GM21619 (cell line): ENCODE measurements at regions not wholly inside any gene's neighbourhood (a gene's known extent, or its start where the extent isn't known, plus 50 kb on each side); places are given as distances from the start of the nearest gene placed in this dataset.
"Not testable (repeated sequence)": the region's sequence is repeated elsewhere in the genome, so short reads cannot be mapped to it uniquely, and the experiment has no call there.

Source experiments
- ATAC-seq: cut with Tn5 transposase; IDR thresholded peaks from one replicate; pipeline ENCODE4 v1.9.1; 2021; ENCODE audit not compliant: unreplicated experiment

- no peak for ATAC-seq
Observed at GRCh38 chr3:89923921-89924610, 816.6 kb downstream of the EPHA3 start.

- ATAC-seq, result no peak
Observed at GRCh38 chr3:89925976-89926375, 818.6 kb downstream of the EPHA3 start.

- ATAC-seq, result no peak
Observed at GRCh38 chr3:89932882-89933281, 825.5 kb downstream of the EPHA3 start.

- not testable (repeated sequence) for ATAC-seq
Observed at GRCh38 chr3:89944461-89944860, 837.0 kb downstream of the EPHA3 start.

GRCh38 chr3:89946884-89947283 lies 839.5 kb downstream of the EPHA3 start:
- no peak for ATAC-seq

- no peak for ATAC-seq
Observed at GRCh38 chr3:89947337-89947954, 840.0 kb downstream of the EPHA3 start.

- no peak for ATAC-seq
Observed at GRCh38 chr3:89948008-89948407, 840.6 kb downstream of the EPHA3 start.

GRCh38 chr3:89950772-89951171 lies 843.4 kb downstream of the EPHA3 start:
- ATAC-seq, result no peak

- no peak for ATAC-seq
Observed at GRCh38 chr3:89954137-89954536, 846.7 kb downstream of the EPHA3 start.

GRCh38 chr3:89955156-89955555 lies 847.7 kb downstream of the EPHA3 start:
- ATAC-seq, result no peak

- ATAC-seq, result no peak
Observed at GRCh38 chr3:89957451-89957850, 850.0 kb downstream of the EPHA3 start.

GRCh38 chr3:89958163-89958562 lies 850.7 kb downstream of the EPHA3 start:
- ATAC-seq, result not testable (repeated sequence)

GRCh38 chr3:89964347-89964746 lies 856.9 kb downstream of the EPHA3 start:
- ATAC-seq, result no peak

GRCh38 chr3:89966877-89967665 lies 859.6 kb downstream of the EPHA3 start:
- ATAC-seq, result no peak

- no peak for ATAC-seq
Observed at GRCh38 chr3:89971329-89971728, 863.9 kb downstream of the EPHA3 start.

- ATAC-seq, result no peak
Observed at GRCh38 chr3:89973156-89973555, 865.7 kb downstream of the EPHA3 start.

- no peak for ATAC-seq
Observed at GRCh38 chr3:89974903-89975519, 867.6 kb downstream of the EPHA3 start.

- ATAC-seq, result no peak
Observed at GRCh38 chr3:89983449-89983848, 876.0 kb downstream of the EPHA3 start.

GRCh38 chr3:90005281-90005847 lies 897.9 kb downstream of the EPHA3 start:
- no peak for ATAC-seq

- no peak for ATAC-seq
Observed at GRCh38 chr3:90007778-90008499, 900.5 kb downstream of the EPHA3 start.

- no peak for ATAC-seq
Observed at GRCh38 chr3:90010341-90010740, 902.9 kb downstream of the EPHA3 start.
